NCI-H1694 (cell line): ENCODE measurements at regions not wholly inside any gene's neighbourhood (a gene's known extent, or its start where the extent isn't known, plus 50 kb on each side); places are given as distances from the start of the nearest gene placed in this dataset.

Source experiments
- DNase-seq: peaks from one replicate; lab custom pipeline; 2025; lab: John Stamatoyannopoulos, UW

DNA sequence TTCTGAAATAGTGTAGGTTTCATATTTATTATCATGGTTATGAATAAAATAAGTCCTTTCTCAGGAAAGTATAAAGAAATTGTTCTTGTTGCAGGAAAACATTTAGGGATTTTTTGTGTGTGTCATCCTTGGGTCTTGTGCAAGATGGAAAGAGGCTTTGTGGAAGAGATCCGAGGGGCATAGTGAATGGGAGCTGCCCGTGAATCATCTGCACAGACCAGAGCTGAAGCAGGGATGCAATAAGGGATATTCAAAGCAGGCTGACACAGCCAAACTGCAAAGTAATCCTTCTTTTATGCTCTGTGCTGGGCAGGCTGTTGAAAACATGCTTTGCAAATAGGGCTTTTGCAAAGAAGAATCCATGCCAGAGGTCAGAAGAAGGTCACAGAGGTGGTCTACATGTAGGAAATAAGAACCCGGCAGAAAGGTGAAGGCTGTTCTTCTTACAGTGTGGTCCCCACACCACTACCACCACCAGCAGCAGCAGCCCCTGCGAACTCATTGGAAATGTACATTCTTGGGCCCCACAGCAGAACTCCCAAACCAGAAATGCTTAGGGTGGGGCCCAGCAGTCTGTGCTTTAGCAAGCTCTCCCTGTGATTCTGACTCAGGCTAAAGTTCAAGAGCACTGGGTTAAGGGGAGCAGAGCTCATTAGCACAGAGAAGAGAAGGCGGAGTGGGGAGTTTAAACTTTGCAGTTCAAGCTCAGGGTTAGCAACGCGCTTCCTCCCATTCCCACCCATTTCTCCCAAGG is 237.6 kb downstream of the QKI start:
- DNase-seq = no peak

GRCh38 chr6:163651426-163651825 is 236.9 kb downstream of the QKI start:
- DNase-seq = no peak

GRCh38 chr6:163648868-163649267 is 234.3 kb downstream of the QKI start:
- no peak for DNase-seq

DNA sequence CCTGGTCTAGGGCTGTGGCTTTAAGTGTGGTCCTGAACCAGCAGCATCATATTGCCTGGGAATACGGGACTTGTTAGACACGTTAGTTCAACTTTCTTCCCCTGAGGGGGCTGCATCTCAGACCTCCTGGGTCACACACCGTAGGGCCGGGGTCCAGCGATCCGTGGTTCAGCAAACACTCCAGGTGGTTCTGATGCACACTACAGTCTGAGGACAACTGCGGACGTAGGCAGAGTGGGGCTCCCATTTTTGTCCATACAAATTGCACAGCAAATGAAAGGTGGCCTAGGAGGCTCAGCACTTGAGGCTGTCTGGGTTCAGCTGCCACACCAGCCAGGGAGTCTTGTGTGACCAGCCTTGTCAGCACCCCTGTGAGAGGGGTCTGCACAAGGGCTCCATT is 233.1 kb downstream of the QKI start:
- DNase-seq = no peak

GRCh38 chr6:163646866-163647265 is 232.3 kb downstream of the QKI start:
- DNase-seq = no peak

DNA sequence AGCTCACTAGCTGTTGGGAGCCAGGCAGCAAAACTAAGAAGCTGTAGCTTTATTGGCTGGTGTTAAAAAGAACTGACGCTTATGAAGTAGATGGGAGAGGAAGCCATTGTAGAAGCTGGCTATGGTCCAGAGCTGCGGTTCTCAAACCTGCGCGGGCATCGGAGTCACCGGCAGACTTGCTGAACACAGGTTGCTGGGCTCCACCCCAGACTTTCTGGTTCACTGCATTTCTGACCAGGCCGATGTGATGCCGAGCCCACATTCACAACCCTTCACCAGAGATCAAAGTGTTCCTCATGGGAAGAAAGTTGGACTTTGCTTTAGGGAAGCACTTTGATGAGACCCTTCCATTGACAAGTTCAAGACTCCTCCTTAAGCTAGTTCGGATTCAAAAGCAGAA is 231.6 kb downstream of the QKI start:
- no peak for DNase-seq

DNA sequence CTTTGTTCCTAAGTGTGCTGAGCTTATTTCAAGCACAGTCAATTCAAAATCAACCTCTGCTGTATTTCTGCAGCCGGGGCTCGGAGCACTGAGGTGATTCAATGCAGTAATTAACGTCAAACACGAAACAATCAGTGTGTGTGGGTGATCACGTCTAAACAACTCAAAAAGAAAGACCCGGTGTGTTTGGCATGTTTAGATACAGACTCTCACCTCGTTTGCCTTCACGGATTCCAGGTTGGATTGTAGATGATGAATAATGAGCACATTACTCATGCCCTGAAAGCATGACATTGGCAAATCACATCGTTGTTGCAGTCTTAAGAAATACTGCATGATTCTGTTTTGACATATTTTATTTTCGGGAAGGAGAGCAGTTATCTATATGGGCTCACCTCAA is 231.0 kb downstream of the QKI start:
- DNase-seq = no peak

DNA sequence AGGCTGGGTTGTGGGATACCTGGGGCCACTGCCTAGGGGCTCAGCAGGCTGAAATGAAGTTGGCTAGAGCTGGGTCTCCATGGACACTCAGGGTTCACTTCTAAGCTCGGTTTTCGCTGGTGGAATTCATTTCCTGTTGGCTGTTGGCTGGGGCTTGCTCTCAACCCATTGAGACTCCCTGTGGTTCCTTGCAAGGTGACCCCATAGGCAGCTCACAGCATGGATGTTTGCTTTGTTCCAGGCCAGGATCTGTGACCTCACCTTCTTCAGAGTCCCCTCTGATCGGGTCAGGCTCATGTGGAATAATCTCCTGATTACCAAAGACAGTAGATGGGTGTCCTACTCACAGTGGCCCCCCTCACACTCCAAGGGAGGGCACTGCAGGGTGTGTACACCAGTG is 229.3 kb downstream of the QKI start:
- DNase-seq = no peak

GRCh38 chr6:163641706-163642105 is 227.2 kb downstream of the QKI start:
- no peak for DNase-seq

DNA sequence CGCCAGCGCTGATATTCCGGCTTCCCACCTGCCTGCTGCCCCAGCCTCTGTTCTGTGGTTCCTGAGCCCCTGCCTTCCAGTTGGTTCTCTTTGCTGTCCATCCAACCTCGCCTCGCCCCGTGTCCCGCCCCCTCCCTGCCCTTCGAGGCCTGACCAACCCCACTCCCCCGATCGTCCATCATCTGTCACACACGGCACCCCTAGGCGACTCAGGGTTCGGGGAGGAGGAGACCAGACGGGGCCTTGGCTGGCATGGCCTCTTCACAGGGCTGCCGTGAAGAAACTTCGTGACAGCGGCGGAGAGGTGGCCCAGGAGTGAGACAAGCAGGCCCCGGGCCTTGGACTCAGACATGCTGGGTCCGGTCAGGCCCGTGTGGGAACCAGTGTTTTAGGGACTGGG is 226.1 kb downstream of the QKI start:
- DNase-seq = no peak

GRCh38 chr6:163637524-163637923 is 223.0 kb downstream of the QKI start:
- no peak for DNase-seq

- no peak for DNase-seq
Observed at GRCh38 chr6:163635731-163636364, 221.3 kb downstream of the QKI start.

DNA sequence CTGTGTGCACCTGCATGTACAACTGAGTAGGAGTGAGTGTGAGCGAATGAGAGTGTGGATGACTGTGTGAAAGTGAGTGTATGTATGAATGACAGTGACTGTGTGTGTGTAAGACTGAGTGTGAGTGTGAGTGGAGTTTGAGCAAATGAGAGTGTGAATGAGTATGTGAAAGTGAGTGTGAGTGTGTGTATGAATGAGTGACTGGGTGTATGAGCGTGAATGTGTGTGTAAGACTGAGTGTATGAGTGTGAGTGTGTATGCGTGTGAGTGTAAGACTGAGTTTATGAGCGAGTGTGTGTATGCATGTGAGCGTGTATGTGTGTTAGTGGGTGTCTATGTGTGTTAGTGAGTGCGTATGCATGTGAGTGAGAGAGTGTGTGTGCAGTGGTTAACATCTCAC is 220.8 kb downstream of the QKI start:
- no peak for DNase-seq

DNA sequence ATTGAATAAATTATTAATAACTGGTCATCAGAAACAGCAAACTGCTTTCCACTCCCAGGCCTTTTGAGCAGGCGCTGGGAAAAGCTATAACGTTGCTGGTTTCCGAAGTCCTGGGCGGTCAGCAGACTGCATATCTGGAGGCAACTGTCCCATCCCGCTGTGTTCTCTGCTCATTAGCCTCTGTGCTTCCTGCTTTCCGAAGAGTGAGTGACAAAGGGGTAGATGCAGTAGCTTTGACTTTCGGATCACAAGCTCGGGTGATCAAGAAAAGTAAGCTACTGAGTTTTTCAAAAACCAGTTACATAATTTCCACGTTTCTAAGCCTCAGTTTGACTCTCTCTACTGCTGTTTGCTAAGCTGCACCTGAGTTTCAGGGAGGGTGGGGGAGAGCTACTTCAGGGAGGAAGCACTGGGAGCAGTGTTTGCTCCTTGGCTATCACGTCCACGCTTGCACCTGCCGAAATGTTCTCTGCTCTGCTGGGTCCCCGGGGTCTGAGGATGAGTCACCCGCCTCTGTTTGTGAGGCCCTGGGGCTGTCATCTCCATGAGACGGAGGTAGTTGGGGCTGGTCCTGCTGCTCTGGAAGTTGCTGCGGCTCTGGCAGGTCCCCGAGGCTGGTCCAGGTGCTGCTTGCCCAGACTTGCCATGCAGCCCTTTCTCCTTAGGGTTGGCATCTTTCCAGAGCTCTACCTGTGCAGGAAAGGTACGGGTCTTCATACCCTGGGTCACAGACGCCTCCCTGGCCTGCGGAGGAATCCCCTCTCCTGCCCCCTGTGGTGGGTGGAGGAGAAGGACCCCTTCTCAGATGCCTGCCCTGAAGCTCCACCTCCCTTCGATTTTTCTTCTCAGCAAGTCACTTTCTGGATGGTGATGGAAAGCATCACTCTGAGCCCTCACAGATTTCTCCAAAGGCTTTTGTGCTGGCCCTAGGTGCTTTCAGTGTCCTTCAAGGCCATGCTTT is 220.0 kb downstream of the QKI start:
- DNase-seq = no peak

- DNase-seq = no peak
Observed at GRCh38 chr6:163630991-163631390, 216.5 kb downstream of the QKI start.

- no peak for DNase-seq
Observed at GRCh38 chr6:163630572-163630971, 216.1 kb downstream of the QKI start.

DNA sequence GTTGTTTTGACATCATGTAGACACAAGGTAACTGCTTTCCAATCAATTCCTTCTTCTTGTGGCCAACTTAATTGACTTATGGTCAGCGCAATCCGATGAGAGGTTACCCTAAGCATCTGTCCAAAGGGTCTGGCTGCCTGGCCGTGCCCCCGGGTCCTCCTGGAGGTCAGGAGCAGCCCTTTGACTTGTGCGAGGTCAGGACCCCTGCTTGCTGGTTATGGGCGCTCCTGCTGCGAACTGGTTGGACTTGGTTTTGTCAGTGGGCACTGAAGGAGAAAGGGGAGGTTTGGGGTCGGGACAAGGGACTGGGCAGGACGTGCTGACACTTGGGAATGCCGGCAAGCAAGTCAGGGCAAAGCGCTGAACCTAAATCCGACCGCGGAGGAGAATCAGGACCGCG is 215.6 kb downstream of the QKI start:
- no peak for DNase-seq
